HepG2 (cell line): ENCODE measurements at regions not wholly inside any gene's neighbourhood (a gene's known extent, or its start where the extent isn't known, plus 50 kb on each side); places are given as distances from the start of the nearest gene placed in this dataset.

Experiments used
- ATAC-seq: fragments of 200-7000 bp; cut with Tn5 transposase; 3 replicates; pipeline ENCODE4 v1.9.1; 2020; ENCODE audit warnings: mild to moderate bottlenecking, moderate library complexity
- BruUV-seq: library from RNA; stranded (reverse); fragments of 400-500 nt; replicated peaks from 2 replicates; lab custom pipeline; 2021; lab: Mats Ljungman, UMichigan
- CTCF ChIA-PET: fragments of 300-600 bp; formaldehyde crosslinking; extraction: SDS; loops from one replicate; lab custom pipeline; 2021; ENCODE audit warnings: low total read pairs, inconsistent platforms, low intra/inter-chr PET ratio; lab: Yijun Ruan, JAX
- POLR2A ChIA-PET: fragments of 350-600 bp; sonication (Branson Sonifier 250); formaldehyde crosslinking; loops from one replicate; lab custom pipeline; 2020; ENCODE audit warnings: antibody characterized with exemption, inconsistent platforms; lab: Yijun Ruan, JAX
- DNase-seq: peaks from one replicate; pipeline ENCODE4 v3.0.0-alpha.2; 2015; ENCODE audit warnings: low spot score
- FAIRE-seq: peaks from 3 replicates; lab custom pipeline; 2011; peaks lifted over from hg19 to GRCh38; lab: Jason Lieb, UNC
- H2AFZ ChIP-seq: one replicate; pipeline ENCODE4 v1.6.1; 2011; ENCODE audit warnings: low read length, inconsistent platforms
- H3K27ac ChIP-seq: fragments of 300-600 bp; 3 replicates; pipeline ENCODE4 v1.8.0; 2011; ENCODE audit warnings: mixed run types, mild to moderate bottlenecking, mixed read lengths, low read length, inconsistent platforms; ENCODE audit not compliant: insufficient read depth; ENCODE audit errors: extremely low read length
- H3K27me3 ChIP-seq, 2 experiments: fragments of 200-600 bp in 1 of 2; 2 replicates in 1 of 2; 3 replicates in 1 of 2; pipeline versions ENCODE4 v1.6.0 to v1.8.0; 2011; ENCODE audit warnings: low read length in 2 of 2, mild to moderate bottlenecking in 2 of 2, moderate library complexity in 2 of 2, inconsistent platforms in 1 of 2; ENCODE audit not compliant: insufficient read depth in 2 of 2, control insufficient read depth in 1 of 2
- H3K36me3 ChIP-seq, 2 experiments: fragments of 200-600 bp in 1 of 2; replicated peaks in 1 of 2; 2 replicates in 1 of 2; 3 replicates in 1 of 2; pipeline versions ENCODE4 v1.5.1 to v1.8.0; 2011; ENCODE audit warnings: low read length in 2 of 2, inconsistent platforms in 1 of 2; ENCODE audit not compliant: insufficient read depth in 2 of 2, control insufficient read depth in 1 of 2
- H3K4me1 ChIP-seq: 2 replicates; pipeline ENCODE4 v1.5.1; 2012; ENCODE audit warnings: low read length, inconsistent platforms; ENCODE audit not compliant: insufficient read depth
- H3K4me2 ChIP-seq: 2 replicates; pipeline ENCODE4 v1.6.0; 2011; ENCODE audit warnings: low read depth, low read length, inconsistent platforms
- H3K4me3 ChIP-seq, 3 experiments: fragments of 200-600 bp in 1 of 3; sonication (generic), shearing (Covaris generic) in 1 of 3; replicated peaks in 1 of 3; 2 replicates each; pipeline ENCODE4 v1.5.1; 2011 to 2016; ENCODE audit warnings: low read length in 3 of 3, inconsistent platforms in 2 of 3, low read depth in 2 of 3, mild to moderate bottlenecking in 2 of 3, control low read depth in 1 of 3, mixed read lengths in 1 of 3; ENCODE audit not compliant: insufficient read depth in 1 of 3
- H3K79me2 ChIP-seq: one replicate; pipeline ENCODE4 v1.6.1; 2011; ENCODE audit warnings: low read length, inconsistent platforms; ENCODE audit not compliant: insufficient read depth
- H3K9ac ChIP-seq: 2 replicates; pipeline ENCODE4 v1.6.0; 2011; ENCODE audit warnings: mild to moderate bottlenecking, low read depth, low read length, inconsistent platforms; ENCODE audit not compliant: insufficient read depth
- H3K9me3 ChIP-seq: 2 replicates; pipeline ENCODE4 v1.5.1; 2012; ENCODE audit warnings: mild to moderate bottlenecking, low read length
- H4K20me1 ChIP-seq: 2 replicates; pipeline ENCODE4 v1.6.0; 2011; ENCODE audit warnings: inconsistent platforms, mild to moderate bottlenecking, low read length, moderate library complexity; ENCODE audit not compliant: insufficient read depth
- CHD2 ChIP-seq: IDR thresholded peaks from 2 replicates; pipeline ENCODE4 v1.6.1; 2011; ENCODE audit warnings: low read depth, low read length, improper control_type of control experiment
- FOSL2 ChIP-seq: sonication (generic); formaldehyde crosslinking; IDR thresholded peaks from 2 replicates; pipeline ENCODE4 v1.4.0; 2020; ENCODE audit warnings: missing genetic modification reagents
- FOXA1 ChIP-seq, 2 experiments: fragments of 450-650 bp in 1 of 2; sonication (generic) in 1 of 2; formaldehyde crosslinking in 1 of 2; IDR thresholded peaks; 2 replicates each; pipeline versions ENCODE4 v1.4.0 to v1.6.1; 2016 to 2020; ENCODE audit warnings: missing genetic modification reagents in 1 of 2
- FOXP1 ChIP-seq, 2 experiments: fragments of 450-650 bp in 1 of 2; IDR thresholded peaks; 2 replicates each; pipeline ENCODE4 v1.6.1; 2017 to 2018; ENCODE audit warnings: antibody characterized with exemption in 1 of 2
- GATAD2A ChIP-seq: IDR thresholded peaks from 2 replicates; pipeline ENCODE4 v1.6.1; 2016
- POLR2G ChIP-seq: fragments of 200-400 bp; formaldehyde crosslinking; IDR thresholded peaks from 2 replicates; pipeline ENCODE4 v1.6.1; 2018; ENCODE audit warnings: mild to moderate bottlenecking, low read depth, low read length, moderate library complexity
- RFX5 ChIP-seq: IDR thresholded peaks from 2 replicates; pipeline ENCODE4 v1.6.1; 2011; ENCODE audit warnings: low read depth, low read length, improper control_type of control experiment
- ZEB1 ChIP-seq: IDR thresholded peaks from 2 replicates; pipeline ENCODE4 v1.6.1; 2012; ENCODE audit warnings: mild to moderate bottlenecking, low read depth, inconsistent platforms; ENCODE audit not compliant: insufficient replicate concordance
- WGBS: methylation state at CpG from one replicate; pipeline ENCODE4 v1.1.6; 2017; ENCODE audit warnings: low lambda C conversion rate; 5-methylcytosine and 5-hydroxymethylcytosine counted together
- in situ Hi-C: cut with HindIII; loops from 2 replicates; pipeline ENCODE4 v1.10.0; 2017; ENCODE audit warnings: low pct_unique_long_range_greater_than_20kb; ENCODE audit not compliant: extremely low pct_ligation_motif_present
- intact Hi-C: fragments of 100-400 bp; cut with micrococcal nuclease; formaldehyde crosslinking; loops from one replicate; pipeline ENCODE4 v1.10.0; 2022; ENCODE audit not compliant: unreplicated experiment
- TF ChIP-seq, protein P1 (sequence below): sonication (generic); formaldehyde crosslinking; IDR thresholded peaks from 2 replicates; pipeline ENCODE4 v1.4.0; 2020; ENCODE audit warnings: missing genetic modification reagents
- TF ChIP-seq, protein P2 (sequence below): sonication (generic); formaldehyde crosslinking; IDR thresholded peaks from 2 replicates; pipeline ENCODE4 v1.8.0; 2023; ENCODE audit warnings: mild to moderate bottlenecking, missing genetic modification reagents

DNA sequence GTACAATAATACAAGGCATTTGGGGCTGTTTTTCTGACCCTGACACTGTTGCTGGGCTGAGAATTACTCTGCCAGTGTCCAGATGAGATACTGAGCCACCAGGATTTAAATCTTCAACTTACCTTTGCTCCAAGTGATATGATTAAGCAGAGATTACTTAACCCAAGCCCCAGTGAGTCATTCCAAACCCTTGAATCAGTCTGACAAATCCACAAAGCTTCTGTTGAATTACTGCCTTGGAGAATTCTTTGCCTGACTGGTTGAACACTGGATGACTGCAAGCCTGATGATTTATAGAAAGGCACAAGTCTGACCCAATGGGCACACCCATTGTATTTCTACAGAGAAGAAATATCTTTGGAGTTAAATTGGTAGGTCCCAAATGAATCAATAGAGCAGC is 88.2 kb upstream of the TSC22D2 start:
- intact Hi-C loops, result no loop called here
- CTCF ChIA-PET, result no interaction called here
- Histone ChIP-seq H3K4me2 (no peak overlapping the region), H3K4me1 (no peaks in the 10 kb centered on the region), H3K27ac (no peak overlapping the region), H3K79me2 (no peaks in the 10 kb centered on the region), H4K20me1 (no peaks in the 10 kb centered on the region), H3K4me3 (no peak overlapping the region), H2AFZ (no peak overlapping the region)
- POLR2A ChIA-PET, result no interaction called here
- no TSS peak for BruUV-seq
- no peak for FAIRE-seq
- TF ChIP-seq FOSL2 (CRISPR knock-in tag) (peak; percentile 60), RFX5 (no peak)
- TF ChIP-seq, all 625 proteins: peak for 1
- H3K9ac ChIP-seq, result no peak overlapping the region
- peak; percentile 39 for DNase-seq
- H3K36me3 ChIP-seq, result no peaks in the 10 kb centered on the region
- in situ Hi-C loops, result no loop called here
- H3K27me3 ChIP-seq, result no peaks in the 10 kb centered on the region; a peak in 1 of 5 replicates
- no peaks in the 10 kb centered on the region for H3K9me3 ChIP-seq
- no peak for ATAC-seq

DNA sequence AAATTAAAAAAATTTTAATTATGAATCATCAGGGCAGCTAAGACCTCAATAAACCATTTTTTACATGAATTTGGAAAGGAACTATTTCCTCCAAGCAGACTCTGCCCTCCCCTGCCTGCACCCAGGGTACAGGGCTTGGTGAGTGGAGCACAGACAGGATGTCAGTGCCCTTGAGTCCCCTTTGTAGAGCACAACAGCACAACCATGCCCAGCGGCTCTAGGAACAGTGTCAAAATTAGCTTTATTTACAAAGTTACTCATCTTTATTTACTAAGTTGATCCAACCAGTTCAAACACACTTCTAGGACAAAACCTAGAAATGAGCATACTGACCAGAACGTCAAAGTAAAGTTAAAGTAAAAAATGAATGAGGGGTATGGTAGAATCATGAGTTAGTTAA is 90.6 kb upstream of the TSC22D2 start:
- intact Hi-C loops (no loop called here), in situ Hi-C loops (no loop called here)
- no peak overlapping the region for H2AFZ ChIP-seq
- no peaks in the 10 kb centered on the region for H3K4me1 ChIP-seq
- FAIRE-seq, result no peak
- ChIA-PET CTCF (no interaction called here), POLR2A (no interaction called here)
- no peak overlapping the region for H3K27ac ChIP-seq
- no peak overlapping the region for H3K9ac ChIP-seq
- H3K27me3 ChIP-seq, result no peaks in the 10 kb centered on the region; a peak in 1 of 5 replicates
- H3K4me2 ChIP-seq, result no peak overlapping the region
- no peaks in the 10 kb centered on the region for H3K79me2 ChIP-seq
- no peaks in the 10 kb centered on the region for H4K20me1 ChIP-seq
- H3K36me3 ChIP-seq, result no peaks in the 10 kb centered on the region
- peak; percentile 86 for ATAC-seq
- peak; percentile 15 for DNase-seq
- BruUV-seq, result no TSS peak
- 0% methylated on average over 2 of the region's 2 CpGs for WGBS
- no peak overlapping the region for H3K4me3 ChIP-seq
- no peaks in the 10 kb centered on the region for H3K9me3 ChIP-seq
- TF ChIP-seq, protein P1, sequence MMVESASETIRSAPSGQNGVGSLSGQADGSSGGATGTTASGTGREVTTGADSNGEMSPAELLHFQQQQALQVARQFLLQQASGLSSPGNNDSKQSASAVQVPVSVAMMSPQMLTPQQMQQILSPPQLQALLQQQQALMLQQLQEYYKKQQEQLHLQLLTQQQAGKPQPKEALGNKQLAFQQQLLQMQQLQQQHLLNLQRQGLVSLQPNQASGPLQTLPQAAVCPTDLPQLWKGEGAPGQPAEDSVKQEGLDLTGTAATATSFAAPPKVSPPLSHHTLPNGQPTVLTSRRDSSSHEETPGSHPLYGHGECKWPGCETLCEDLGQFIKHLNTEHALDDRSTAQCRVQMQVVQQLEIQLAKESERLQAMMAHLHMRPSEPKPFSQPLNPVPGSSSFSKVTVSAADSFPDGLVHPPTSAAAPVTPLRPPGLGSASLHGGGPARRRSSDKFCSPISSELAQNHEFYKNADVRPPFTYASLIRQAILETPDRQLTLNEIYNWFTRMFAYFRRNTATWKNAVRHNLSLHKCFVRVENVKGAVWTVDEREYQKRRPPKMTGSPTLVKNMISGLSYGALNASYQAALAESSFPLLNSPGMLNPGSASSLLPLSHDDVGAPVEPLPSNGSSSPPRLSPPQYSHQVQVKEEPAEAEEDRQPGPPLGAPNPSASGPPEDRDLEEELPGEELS, result no peak
- TF ChIP-seq POLR2G (no peak), GATAD2A (CRISPR knock-in tag) (0 out of 2 replicates have a peak, but pooled peaks have one; percentile 31), FOXP1 (IDR thresholded peaks at IDR 0.05) (no peak), FOXP1 (CRISPR knock-in tag; IDR thresholded peaks at IDR 0.05) (0 out of 2 replicates have a peak, but pooled peaks have one; percentile 31), ZEB1 (no peak), FOXA1 (IDR thresholded peaks at IDR 0.05) (peak; percentile 55; the same call in 1 of the 2 replicates), FOXA1 (CRISPR knock-in tag; IDR thresholded peaks at IDR 0.05) (peak; percentile 13; the same call in 1 of the 2 replicates), CHD2 (no peak)
- TF ChIP-seq, protein P2, sequence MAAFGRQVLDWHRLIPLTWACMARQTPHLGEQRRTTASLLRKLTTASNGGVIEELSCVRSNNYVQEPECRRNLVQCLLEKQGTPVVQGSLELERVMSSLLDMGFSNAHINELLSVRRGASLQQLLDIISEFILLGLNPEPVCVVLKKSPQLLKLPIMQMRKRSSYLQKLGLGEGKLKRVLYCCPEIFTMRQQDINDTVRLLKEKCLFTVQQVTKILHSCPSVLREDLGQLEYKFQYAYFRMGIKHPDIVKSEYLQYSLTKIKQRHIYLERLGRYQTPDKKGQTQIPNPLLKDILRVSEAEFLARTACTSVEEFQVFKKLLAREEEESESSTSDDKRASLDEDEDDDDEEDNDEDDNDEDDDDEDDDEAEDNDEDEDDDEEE, result no peak
